Endothelial cell of hepatic sinusoid (primary cell): ENCODE measurements at regions not wholly inside any gene's neighbourhood (a gene's known extent, or its start where the extent isn't known, plus 50 kb on each side); places are given as distances from the start of the nearest gene placed in this dataset.
"Not testable (repeated sequence)": the region's sequence is repeated elsewhere in the genome, so short reads cannot be mapped to it uniquely, and the experiment has no call there.

ENCODE experiments used
- in situ Hi-C: cut with HindIII; loops from 2 replicates; pipeline ENCODE4 v1.10.0; 2017; ENCODE audit warnings: low sequenced_read_pairs

DNA sequence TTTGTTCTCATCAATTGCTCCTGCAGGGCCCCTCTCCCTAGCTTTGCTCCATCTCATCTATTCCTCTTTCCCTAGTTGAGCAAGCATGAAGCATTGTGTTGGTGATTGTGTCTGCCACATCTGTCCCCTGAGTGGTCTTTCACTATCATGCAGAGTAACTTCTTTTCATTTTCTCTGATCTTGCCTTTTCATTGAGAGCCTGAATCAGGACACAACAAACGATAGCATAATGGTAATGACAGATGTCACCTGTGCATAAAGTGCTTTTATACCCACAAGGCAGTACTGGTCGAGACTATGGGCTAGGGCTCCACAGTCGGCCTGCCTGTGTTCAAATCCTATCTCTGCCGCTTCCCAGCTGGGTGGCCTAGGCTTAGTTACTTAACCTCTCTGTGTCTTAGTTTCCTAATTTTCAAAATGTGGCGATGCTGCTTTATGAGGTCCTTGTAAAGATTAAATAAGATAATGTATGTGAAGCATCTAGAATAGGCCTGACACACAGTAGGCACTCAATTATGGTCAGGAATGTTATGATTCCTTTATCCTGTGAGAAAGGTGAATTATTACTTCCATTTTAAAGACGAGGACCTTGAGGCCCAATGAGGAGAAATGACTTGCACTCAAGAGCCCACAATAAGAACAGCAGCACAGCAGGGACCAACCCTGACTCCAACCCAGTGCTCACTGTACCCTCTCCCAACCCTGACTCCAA, 137.1 kb upstream of the ZNF618 start:
- in situ Hi-C loops, result no loop called here

DNA sequence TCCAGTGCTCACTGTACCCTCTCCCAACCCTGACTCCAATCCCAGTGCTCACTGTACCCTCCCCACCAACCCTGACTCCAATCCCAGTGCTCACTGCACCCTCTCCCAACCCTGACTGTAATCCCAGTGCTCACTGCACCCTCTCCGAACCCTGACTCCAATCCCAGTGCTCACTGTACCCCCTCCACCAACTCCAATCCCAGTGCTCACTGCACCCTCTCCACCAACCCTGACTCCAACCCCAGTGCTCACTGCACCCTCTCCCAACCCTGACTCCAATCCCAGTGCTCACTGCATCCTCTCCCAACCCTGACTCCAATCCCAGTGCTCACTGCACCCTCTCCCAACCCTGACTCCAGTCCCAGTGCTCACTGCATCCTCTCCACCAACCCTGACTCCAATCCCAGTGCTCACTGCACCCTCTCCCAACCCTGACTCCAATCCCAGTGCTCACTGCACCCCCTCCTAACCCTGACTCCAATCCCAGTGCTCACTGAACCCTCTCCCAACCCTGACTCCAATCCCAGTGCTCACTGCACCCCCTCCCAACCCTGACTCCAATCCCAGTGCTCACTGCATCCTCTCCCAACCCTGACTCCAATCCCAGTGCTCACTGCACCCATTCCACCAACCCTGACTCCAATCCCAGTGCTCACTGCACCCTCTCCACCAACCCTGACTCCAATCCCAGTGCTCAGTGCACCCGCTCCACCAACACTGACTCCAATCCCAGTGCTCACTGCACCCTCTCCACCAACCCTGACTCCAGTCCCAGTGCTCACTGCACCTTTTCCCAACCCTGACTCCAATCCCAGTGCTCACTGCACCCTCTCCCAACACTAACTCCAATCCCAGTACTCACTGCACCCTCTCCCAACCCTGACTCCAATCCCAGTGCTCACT, 136.3 kb upstream of the ZNF618 start:
- in situ Hi-C loops, result not testable (repeated sequence)

DNA sequence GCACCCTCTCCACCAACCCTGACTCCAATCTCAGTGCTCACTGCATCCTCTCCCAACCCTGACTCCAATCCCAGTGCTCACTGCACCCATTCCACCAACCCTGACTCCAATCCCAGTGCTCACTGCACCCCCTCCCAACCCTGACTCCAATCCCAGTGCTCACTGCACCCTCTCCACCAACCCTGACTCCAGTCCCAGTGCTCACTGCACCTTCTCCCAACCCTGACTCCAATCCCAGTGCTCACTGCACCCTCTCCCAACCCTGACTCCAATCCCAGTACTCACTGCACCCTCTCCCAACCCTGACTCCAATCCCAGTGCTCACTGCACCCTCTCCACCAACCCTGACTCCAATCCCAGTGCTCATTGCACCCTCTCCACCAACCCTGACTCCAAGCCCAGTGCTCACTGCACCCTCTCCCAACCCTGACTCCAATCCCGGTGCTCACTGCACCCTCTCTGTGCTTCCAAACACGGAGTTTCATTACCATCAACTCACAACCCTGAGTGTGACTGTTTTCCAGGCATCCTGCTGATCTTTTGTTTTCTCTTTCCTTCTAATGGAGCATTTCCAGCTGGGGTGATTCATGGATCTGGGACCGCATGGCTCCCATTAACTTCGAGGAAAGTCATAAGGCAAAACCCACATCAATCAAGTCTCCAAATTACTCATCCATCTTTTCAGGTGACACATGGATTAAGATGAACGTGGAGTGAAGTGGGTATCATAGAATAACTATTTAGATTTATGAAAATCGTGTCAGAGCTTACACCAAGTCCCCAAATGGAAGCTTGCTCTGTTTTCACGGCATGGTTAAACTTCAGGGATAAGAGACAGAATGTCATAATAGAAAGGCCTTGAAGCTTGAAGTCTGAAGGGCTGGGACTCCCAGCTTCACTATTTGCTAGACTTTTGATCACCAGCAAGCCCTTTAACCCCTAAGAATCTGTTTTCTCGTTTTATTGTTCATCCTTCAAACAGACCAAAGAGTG, 135.3 kb upstream of the ZNF618 start:
- in situ Hi-C loops, result not testable (repeated sequence)

DNA sequence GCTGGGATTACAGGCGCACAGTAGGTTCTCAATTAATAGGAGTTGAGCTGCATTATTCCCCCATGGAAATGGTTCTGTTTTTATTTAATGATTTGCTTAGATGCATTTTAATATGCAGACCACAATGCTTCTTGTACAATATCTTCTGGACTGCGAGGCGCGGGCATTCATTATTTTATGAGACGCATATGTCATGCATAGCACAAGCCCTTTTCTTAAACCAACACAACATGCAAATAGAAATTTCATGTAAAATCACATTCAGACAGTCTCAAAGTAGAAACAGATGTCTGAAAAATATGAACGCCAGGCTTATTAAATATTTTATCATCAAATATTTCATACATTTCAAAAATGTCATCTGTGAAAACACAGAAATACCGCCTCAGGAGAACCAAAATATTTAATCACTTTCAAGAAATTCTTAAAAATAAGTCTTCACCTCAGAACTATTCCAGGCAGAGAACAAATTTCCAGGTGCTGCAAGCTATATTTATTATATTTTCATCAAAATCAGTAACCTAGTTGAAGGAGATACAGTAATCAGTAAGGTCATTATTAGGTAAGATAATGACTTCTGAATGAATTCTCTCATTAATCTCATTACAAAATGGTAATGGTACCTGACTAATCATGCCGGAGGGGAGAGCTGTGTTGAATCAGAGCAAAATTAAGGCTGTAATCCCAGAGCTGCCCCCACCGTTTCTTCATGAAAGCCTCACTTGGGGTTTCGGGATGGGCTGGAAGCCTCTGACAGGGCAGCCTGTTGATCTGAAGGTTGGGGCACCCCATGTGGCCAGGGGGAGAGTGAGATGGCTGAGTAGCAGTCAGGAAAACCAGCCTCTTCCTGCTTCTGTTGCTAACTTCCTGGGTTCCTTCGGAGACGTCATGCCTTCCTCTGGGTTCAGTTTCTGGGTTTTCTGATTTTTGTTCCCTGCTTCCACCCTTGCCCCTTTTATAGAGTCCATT, 133.9 kb upstream of the ZNF618 start:
- in situ Hi-C loops, result no loop called here

DNA sequence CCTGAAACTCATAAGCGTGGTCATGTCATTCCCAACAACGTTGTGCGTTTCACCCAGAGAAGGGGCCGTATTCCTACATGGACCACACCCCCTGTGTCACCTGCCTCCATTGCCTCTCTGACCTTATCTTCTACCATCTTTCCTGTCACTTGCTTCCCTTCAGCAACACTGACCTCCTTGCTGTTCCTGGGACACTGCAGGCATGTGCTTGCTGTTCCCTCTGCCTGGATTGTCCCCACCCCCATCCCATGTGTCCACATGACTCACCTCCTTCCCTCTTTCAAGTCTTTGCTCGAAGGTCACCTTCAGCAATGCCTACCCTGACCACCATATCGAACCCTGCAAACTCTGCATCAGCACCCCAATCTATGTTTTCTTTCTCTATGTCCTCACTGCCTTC, 133.2 kb upstream of the ZNF618 start:
- in situ Hi-C loops, result no loop called here

DNA sequence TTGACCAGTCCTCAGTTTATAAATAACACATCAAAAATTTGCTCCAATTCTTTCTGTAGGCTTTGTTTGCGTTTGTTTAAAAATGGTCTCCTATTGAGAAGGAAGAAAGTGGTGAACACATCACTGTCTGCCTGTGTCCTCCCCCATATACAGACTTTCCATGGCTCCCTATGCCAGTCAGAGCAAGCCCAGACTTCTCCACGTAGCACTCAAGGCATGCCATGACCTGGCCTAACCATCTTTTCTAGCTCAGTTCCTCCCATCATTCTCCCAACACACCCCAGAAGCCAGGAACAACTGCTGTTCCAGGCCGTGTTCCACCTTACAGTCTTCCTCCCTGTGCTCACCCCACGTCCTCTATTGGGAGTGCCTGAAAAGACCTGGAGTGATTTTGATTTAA, 129.6 kb upstream of the ZNF618 start:
- in situ Hi-C loops, result no loop called here

DNA sequence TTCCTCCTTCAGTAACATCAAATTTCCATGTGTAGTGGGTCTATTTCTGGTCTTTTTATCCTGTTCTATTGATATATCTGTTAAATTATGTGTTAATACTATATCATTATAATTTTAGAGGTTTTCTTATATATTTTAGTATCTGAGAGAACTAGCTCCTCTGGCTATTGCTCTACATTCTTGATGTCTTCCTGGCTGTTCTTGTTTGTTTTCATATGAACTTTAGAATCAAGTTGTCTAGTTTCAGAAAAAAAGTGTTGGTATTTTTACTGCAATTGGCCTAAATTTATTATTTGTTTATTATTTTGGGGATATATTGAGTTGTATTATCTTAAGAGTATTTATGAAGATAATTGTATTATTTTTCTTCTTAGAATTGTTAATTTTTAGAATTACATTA, 128.0 kb upstream of the ZNF618 start:
- in situ Hi-C loops, result no loop called here

DNA sequence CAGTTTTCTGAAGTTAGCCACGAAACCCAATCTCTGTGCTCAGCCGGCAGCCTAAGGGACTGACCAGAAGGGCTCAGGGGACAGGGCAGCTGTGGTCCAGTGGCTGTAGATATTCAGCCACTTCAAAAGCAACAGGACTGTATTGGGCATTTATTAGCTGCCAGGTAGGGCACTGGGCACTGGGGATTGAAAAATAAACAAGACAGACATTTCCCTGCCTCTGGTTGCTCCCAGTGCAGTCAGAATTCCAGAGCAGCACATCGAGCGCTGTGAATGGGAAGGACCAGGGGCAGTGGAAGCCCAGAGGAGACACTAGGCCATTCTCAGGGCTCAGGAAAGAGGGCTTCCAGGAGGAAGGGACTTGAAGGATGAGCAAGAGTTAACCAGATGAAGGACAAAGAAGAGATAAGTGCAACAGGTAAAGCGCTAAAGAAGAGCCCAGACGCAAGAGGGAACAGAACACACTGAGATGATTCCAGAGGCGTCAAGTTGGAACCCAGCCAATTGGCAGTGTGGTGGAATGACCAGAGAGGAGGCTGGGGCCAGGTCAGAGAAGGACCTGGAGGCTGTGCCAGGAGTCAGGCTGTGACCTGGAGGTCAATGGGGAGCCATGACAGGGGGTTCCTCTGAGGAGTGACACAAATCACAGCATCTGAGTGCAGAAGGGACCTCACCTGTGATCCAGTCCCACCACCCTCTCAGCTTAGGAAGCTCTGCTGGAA, 122.5 kb upstream of the ZNF618 start:
- in situ Hi-C loops, result no loop called here

DNA sequence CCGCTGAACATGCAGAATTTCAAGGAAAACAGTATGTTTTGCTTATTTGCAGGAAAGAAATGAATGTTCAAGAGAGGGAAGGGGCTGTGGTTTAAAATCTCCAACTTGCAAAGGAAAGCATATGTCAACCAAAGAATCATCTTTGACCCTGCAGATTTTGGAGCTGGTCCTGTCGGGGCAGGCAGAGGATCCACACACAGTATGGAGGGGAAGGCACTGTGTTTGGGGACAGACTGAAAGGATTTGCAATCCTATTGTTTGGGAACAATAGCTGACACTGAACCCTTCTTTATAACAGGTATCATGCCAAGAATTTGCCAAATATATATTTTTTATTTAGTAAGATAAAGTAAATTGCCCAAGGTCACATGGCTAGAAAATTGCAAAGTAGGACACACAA, 121.4 kb upstream of the ZNF618 start:
- in situ Hi-C loops, result no loop called here

DNA sequence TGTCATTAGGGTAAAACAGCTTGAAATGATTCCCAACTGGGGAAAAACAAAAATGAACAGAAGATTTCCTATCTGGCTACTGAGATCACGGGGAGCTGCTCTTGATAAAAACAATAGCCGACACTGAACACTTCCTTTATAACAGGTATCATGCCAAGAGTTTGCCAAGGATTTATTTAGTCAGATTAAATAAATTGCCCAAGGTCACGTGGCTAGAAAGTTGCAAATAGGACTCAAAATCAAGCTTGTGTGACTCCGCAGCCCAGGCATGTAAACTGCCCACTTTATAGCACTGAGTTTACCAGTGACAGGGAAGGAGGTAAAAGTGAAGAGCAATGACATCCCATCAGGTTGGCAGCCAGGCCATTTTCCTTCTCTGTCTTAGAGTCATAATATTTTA, 120.7 kb upstream of the ZNF618 start:
- in situ Hi-C loops, result no loop called here

DNA sequence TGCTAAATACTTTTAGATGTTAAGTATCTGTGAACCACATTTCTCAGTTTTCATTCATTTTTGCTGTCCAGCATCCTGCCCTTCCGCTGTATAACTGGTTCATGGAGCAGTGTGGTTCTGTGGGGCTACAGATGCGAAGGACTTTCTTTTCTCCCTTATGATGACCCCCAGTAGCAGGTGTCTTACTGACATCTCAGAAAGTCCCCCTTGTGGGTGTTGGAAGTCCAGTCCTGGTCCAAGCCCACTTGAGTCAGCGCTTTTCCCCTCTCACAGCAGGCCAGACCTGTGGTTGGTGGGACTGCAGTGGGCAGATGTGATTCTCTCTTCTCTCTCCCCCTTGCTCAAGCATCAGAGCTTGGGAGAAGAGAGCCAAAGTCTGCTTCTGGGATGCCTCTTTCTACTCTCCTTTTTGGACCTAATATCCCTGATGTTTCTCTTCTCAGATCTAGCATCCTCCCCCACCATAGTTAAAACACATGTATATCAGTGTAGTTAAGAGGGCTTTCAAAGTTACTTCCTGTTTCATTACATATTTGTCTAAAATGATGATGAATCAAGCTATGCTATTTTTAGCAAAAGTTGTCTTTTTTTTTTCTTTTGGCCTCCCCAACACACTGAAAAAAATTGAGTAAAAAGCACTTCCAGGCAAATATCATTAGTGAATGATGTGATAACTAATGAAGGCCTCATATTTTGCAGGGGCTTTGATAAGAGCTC, 119.5 kb upstream of the ZNF618 start:
- in situ Hi-C loops, result no loop called here

DNA sequence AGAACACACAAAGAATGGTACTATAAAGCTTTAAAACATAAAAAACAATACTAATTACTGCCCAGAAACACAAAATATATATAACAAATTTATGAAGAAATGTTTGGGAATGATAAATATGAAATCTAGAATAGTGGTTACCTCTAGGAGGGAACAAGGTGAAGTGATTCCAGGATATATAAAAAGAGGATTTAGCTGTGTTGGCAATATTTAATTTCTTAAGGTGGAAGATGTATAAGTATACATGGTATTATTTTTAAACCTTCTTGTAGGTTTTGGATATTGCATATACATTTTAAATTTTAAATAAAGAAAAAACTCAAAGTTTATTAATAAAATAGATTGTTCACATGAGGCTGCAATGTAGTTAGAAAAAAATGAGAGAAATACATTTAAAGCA, 112.7 kb upstream of the ZNF618 start:
- in situ Hi-C loops, result no loop called here

DNA sequence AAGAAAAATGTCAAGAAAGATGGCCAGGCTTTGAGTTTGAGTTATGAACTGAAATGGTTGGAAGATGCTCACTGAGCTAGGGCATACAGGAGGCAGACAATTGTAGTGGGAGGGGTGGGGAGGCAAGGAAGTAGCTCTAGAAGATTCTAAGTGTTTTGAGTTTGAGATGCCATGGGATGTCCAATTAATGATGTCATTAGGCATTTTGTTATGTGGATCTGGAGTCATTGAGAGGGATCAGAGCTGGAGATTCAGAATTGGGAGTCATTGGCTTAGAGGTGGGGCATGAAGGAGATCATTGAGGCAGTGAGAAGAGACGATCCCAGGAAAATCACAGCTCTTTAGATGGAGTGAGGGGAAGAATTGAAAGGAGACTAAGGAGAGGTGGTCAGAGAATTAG, 111.5 kb upstream of the ZNF618 start:
- in situ Hi-C loops, result no loop called here

DNA sequence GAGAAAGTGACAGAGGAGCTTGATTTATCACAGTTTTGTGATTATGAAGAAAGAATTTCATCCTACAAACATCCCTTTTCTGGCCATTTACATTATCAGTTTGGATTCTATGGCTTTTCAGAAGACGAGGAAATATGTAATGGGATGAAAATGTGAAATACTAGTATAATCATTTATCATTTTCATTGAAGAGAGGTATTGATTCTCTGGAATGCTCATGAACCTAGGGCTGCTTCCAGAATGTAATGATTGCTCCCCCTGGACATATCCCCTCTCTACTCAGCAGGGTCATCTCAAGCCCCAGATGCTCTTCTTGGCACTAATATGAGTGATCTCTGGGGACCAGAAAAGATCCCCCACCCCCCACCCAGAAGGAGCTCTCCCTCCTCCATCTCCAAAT, 106.7 kb upstream of the ZNF618 start:
- in situ Hi-C loops, result no loop called here

DNA sequence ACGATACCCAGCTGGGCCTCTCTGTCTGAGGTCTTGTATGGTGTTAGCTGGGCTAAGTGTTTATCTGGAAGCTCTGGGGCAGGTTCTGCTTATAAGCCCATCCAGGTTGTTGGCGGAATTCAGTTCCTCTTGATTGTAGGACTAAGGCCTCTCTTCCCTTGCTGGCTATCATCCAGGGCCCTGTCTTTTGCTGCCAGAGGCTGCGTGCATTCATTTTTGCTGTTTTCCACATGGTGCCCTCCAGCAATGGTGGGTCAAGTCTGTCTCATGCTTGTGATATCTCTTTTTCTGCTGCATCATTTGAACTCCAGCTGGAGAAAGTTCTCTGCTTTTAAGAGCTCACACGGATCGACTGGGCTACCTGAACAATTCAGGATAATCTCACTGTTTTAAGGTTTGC, 105.7 kb upstream of the ZNF618 start:
- in situ Hi-C loops, result no loop called here

DNA sequence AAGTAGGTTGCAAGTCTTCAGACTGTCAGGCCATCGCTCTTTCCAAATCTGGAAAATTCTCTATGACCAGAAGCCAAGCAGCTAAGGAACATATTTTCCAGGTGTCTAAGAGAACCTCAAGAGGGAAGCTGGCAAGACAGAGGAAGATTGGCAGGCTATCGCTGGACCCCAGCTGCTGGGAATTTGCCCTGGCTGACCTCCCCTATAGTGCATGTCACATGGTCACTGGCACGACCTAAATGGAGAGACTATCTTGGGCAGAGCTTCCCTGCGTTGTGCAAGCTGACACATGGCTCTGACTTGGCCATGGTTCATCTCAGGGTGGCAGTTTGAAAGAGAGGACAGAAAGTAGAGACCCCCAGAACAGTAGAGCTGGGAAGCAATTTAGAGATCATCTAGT, 104.9 kb upstream of the ZNF618 start:
- in situ Hi-C loops, result no loop called here

DNA sequence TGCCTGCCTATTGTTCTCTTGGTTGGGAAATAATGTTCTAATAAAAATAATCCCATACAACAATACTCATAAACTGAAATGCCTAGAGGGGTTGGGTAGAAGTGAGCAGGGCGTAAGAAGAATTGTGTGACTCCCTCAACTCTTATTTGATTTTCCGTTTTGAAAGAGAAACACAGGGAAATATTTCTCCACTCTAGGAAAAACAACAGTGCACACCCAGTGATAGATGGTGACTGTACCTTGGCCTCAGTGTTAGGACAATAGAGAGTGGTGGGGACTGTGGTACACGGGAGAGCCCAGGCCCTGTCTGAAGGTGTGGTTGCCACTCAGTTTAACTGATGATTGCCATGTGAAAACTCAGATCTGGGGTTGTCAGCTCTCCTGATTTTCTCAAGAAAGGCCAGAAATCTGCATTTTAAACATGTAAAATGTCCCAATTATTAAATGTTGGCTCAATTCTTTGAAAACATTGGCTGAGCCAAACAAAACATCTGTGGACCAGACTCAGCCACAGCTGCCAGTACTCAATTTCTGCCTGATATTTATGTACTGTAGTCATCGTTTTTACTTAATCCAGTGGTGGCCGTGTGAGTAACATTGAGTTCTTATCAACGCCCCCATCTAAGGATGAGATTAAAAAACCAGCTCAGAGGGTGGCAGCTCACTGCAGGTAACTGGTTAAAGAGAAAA, 103.8 kb upstream of the ZNF618 start:
- in situ Hi-C loops, result no loop called here

DNA sequence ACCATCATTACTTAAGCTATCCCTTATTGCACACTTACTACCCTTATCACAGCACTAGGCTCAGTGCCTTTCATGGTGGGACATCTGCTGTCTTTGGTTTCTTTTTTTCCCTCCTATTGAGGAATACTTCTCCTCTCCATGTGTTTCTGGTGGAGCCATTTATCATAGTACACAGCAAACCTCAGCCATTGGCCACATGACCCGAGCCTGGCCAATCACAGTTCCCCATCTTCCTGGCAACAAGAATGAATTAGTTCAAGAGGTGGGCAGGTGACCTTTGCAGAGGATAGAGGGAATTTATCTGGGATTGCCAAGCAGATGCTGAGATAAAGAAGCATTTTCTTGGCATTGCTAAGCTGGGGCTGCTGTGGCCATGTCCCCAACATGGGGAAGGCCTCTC, 101.1 kb upstream of the ZNF618 start:
- in situ Hi-C loops, result no loop called here
